SK-N-SH (cell line): ENCODE measurements at regions not wholly inside any gene's neighbourhood (a gene's known extent, or its start where the extent isn't known, plus 50 kb on each side); places are given as distances from the start of the nearest gene placed in this dataset.

Experiments used
- CTCF ChIA-PET: fragments of 300-600, 350-600 bp; formaldehyde crosslinking; extraction: SDS; loops from one replicate; lab custom pipeline; 2021; lab: Yijun Ruan, JAX
- POLR2A ChIA-PET: fragments of 350-600 bp; sonication (Branson Sonifier 250); formaldehyde crosslinking; extraction: SDS; loops from one replicate; lab custom pipeline; 2020; ENCODE audit warnings: antibody characterized with exemption, inconsistent platforms; lab: Yijun Ruan, JAX
- DNase-seq: peaks from one replicate; pipeline ENCODE4 v3.0.0; 2012
- H2AFZ ChIP-seq: fragments of 200-600 bp; sonication (generic); 2 replicates; pipeline ENCODE4 v1.8.1; 2016; ENCODE audit warnings: antibody characterized with exemption, mild to moderate bottlenecking, low read depth
- H3F3A ChIP-seq: fragments of 200-600 bp; sonication (generic); replicated peaks from 2 replicates; pipeline ENCODE3; 2016; ENCODE audit warnings: antibody characterized with exemption, mild to moderate bottlenecking; ENCODE audit not compliant: insufficient read depth
- H3K27ac ChIP-seq, 2 experiments: fragments of 200-500 bp in 1 of 2; fragments of 200-600 bp in 1 of 2; sonication (Bioruptor generic) in 1 of 2; sonication (generic), shearing (Covaris generic) in 1 of 2; 2 replicates each; pipeline versions ENCODE4 v1.5.1 to v1.6.1; 2014 to 2016; ENCODE audit warnings: low read depth in 2 of 2, inconsistent platforms in 1 of 2, low read length in 1 of 2, mild to moderate bottlenecking in 1 of 2, mixed read lengths in 1 of 2
- H3K27me3 ChIP-seq: fragments of 200-600 bp; sonication (generic), shearing (Covaris generic); 2 replicates; pipeline ENCODE4 v1.6.1; 2016; ENCODE audit warnings: mixed run types; ENCODE audit not compliant: insufficient read depth
- H3K36me3 ChIP-seq, 2 experiments: fragments of 200-500 bp in 1 of 2; fragments of 200-600 bp in 1 of 2; sonication (Bioruptor generic) in 1 of 2; sonication (generic) in 1 of 2; replicated peaks in 1 of 2; 2 replicates each; pipeline versions ENCODE3 to v1.5.1; 2014 to 2016; ENCODE audit warnings: low read length in 1 of 2, mild to moderate bottlenecking in 1 of 2; ENCODE audit not compliant: insufficient read depth in 2 of 2, control insufficient read depth in 1 of 2
- H3K4me1 ChIP-seq, 2 experiments: fragments of 200-500 bp in 1 of 2; fragments of 200-600 bp in 1 of 2; sonication (Bioruptor generic) in 1 of 2; sonication (generic), shearing (Covaris generic) in 1 of 2; 2 replicates each; pipeline versions ENCODE4 v1.5.1 to v1.6.1; 2014 to 2016; ENCODE audit warnings: low read depth in 1 of 2, low read length in 1 of 2, mixed run types in 1 of 2; ENCODE audit not compliant: insufficient read depth in 2 of 2, control insufficient read depth in 1 of 2
- H3K4me2 ChIP-seq: fragments of 200-600 bp; sonication (generic), shearing (Covaris generic); 2 replicates; pipeline ENCODE4 v1.6.1; 2017; ENCODE audit warnings: mixed run types
- H3K4me3 ChIP-seq, 2 experiments: fragments of 200-500 bp in 1 of 2; fragments of 200-600 bp in 1 of 2; sonication (Bioruptor generic) in 1 of 2; sonication (generic), shearing (Covaris generic) in 1 of 2; 2 replicates each; pipeline versions ENCODE4 v1.5.1 to v1.8.1; 2014 to 2016; ENCODE audit warnings: low read depth in 2 of 2, inconsistent platforms in 1 of 2, low read length in 1 of 2, mild to moderate bottlenecking in 1 of 2, mixed read lengths in 1 of 2, moderate library complexity in 1 of 2
- H3K79me2 ChIP-seq: fragments of 200-600 bp; sonication (generic); 2 replicates; pipeline ENCODE4 v1.8.1; 2017; ENCODE audit warnings: mild to moderate bottlenecking; ENCODE audit not compliant: insufficient read depth
- H3K9ac ChIP-seq: fragments of 200-600 bp; sonication (generic); 2 replicates; pipeline ENCODE4 v1.6.1; 2017; ENCODE audit warnings: mixed run types
- H3K9me2 ChIP-seq: fragments of 200-600 bp; sonication (generic); 2 replicates; pipeline ENCODE4 v1.6.1; 2017; ENCODE audit warnings: mixed run types
- H3K9me3 ChIP-seq: fragments of 200-600 bp; sonication (generic); 2 replicates; pipeline ENCODE4 v1.6.1; 2017; ENCODE audit warnings: mixed run types, mild to moderate bottlenecking, moderate library complexity
- H4K20me1 ChIP-seq: fragments of 200-600 bp; sonication (generic); 2 replicates; pipeline ENCODE4 v1.6.1; 2017; ENCODE audit warnings: mild to moderate bottlenecking, mixed run types; ENCODE audit not compliant: insufficient read depth
- GATA2 ChIP-seq: sonication (generic); formaldehyde crosslinking; IDR thresholded peaks from 2 replicates; pipeline ENCODE4 v1.5.0; 2020; ENCODE audit warnings: mild to moderate bottlenecking, missing genetic modification reagents
- JUND ChIP-seq: IDR thresholded peaks from 2 replicates; pipeline ENCODE4 v1.4.0; 2012
- MXI1 ChIP-seq: IDR thresholded peaks from 2 replicates; pipeline ENCODE4 v1.6.1; 2012; ENCODE audit warnings: mild to moderate bottlenecking, low read depth, low read length, improper control_type of control experiment
- NRF1 ChIP-seq: IDR thresholded peaks from 2 replicates; pipeline ENCODE4 v1.6.1; 2012; ENCODE audit warnings: low read depth, mild to moderate bottlenecking, low read length
- POLR2AphosphoS5 ChIP-seq: IDR thresholded peaks from 2 replicates; pipeline ENCODE4 v1.6.1; 2012; ENCODE audit warnings: low read depth, low read length
- RAD21 ChIP-seq: IDR thresholded peaks from 2 replicates; pipeline ENCODE4 v1.6.1; 2012; ENCODE audit warnings: mild to moderate bottlenecking, low read length
- RCOR1 ChIP-seq: fragments of 150-350 bp; IDR thresholded peaks from 2 replicates; pipeline ENCODE4 v1.6.1; 2017; ENCODE audit warnings: antibody characterized with exemption, low read length
- SIN3A ChIP-seq: IDR thresholded peaks from 2 replicates; pipeline ENCODE4 v1.6.1; 2012; ENCODE audit warnings: low read depth, mild to moderate bottlenecking, low read length, moderate library complexity, borderline replicate concordance
- TAF1 ChIP-seq: IDR thresholded peaks from 2 replicates; pipeline ENCODE4 v1.6.1; 2012; ENCODE audit warnings: low read depth, mild to moderate bottlenecking, low read length, moderate library complexity, borderline replicate concordance
- YY1 ChIP-seq: IDR thresholded peaks from 2 replicates; pipeline ENCODE4 v1.4.0; 2012; ENCODE audit warnings: low read depth, mild to moderate bottlenecking
- WGBS: methylation state at CpG from one replicate; pipeline ENCODE4 v1.1.6; 2017; ENCODE audit warnings: low lambda C conversion rate; 5-methylcytosine and 5-hydroxymethylcytosine counted together
- TF ChIP-seq, protein P1 (sequence below): IDR thresholded peaks from 2 replicates; pipeline ENCODE4 v1.4.0; 2012; ENCODE audit warnings: low read depth, borderline replicate concordance

DNA sequence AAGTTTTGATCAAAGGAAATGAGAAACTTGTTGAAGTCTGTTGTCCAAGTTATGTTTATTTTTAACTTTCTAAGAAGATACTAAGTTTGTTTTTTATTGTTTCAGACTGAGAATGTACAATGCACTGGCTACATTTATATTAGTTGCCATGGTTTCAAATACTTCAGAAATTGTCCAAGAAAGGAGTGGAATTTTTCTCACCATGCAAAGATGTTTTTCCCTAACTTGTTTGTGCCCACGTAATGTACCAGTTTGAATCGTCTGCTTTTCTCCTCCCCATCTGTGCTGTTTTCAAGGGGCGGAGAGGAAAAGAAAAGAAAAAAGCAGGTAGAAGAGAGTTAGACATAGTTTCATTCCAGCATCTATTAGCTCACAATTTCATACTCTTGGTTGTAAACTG lies 407.0 kb downstream of the KCTD16 start:
- Histone ChIP-seq H2AFZ (no peak overlapping the region), H3K27ac (no peak overlapping the region), H3K9me3 (no peaks in the 10 kb centered on the region), H3K36me3 (no peaks in the 10 kb centered on the region), H3K4me3 (no peak overlapping the region), H3K4me1 (no peaks in the 10 kb centered on the region), H3K9me2 (no peaks in the 10 kb centered on the region), H3K79me2 (no peaks in the 10 kb centered on the region), H3K4me2 (no peak overlapping the region), H3F3A (no peaks in the 10 kb centered on the region), H3K9ac (no peak overlapping the region), H4K20me1 (no peaks in the 10 kb centered on the region), H3K27me3 (no peaks in the 10 kb centered on the region)
- TF ChIP-seq YY1 (no peak), SIN3A (no peak), RCOR1 (no peak), TAF1 (no peak), NRF1 (no peak), RAD21 (no peak), JUND (no peak), MXI1 (no peak)
- TF ChIP-seq, protein P1, sequence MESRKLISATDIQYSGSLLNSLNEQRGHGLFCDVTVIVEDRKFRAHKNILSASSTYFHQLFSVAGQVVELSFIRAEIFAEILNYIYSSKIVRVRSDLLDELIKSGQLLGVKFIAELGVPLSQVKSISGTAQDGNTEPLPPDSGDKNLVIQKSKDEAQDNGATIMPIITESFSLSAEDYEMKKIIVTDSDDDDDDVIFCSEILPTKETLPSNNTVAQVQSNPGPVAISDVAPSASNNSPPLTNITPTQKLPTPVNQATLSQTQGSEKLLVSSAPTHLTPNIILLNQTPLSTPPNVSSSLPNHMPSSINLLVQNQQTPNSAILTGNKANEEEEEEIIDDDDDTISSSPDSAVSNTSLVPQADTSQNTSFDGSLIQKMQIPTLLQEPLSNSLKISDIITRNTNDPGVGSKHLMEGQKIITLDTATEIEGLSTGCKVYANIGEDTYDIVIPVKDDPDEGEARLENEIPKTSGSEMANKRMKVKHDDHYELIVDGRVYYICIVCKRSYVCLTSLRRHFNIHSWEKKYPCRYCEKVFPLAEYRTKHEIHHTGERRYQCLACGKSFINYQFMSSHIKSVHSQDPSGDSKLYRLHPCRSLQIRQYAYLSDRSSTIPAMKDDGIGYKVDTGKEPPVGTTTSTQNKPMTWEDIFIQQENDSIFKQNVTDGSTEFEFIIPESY: no peak
- 18% methylated on average over 3 of the region's 3 CpGs for WGBS
- POLR2A ChIA-PET: no interaction called here
- CTCF ChIA-PET: no interaction called here
- DNase-seq: no peak

DNA sequence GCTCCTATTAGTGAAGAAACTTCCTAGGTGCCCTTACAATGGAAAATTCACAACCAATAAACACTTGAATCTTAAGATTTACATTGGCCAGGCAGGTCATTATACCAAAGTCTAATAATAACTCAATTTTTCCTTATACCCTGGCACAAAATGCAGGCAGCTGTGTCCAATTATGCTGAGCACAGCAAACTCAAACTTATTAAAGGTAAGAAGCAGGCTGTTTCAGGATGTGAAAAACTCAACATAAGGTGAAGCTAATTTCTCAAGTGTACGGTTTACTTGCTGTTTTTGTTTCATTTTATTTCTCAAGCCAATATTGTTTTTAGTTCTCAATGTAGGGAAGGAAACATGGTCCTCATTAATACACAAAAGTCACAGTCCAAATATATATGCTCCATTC lies 405.1 kb downstream of the KCTD16 start:
- no peak overlapping the region for H3K4me3 ChIP-seq
- no peak for DNase-seq
- TF ChIP-seq RCOR1: no peak
- no peak for TF ChIP-seq RAD21
- no peak for TF ChIP-seq GATA2 (CRISPR knock-in tag)
- no peak for TF ChIP-seq POLR2AphosphoS5
- no peak for TF ChIP-seq MXI1
- no peak for TF ChIP-seq NRF1
- TF ChIP-seq, protein P1: no peak
- no peak for TF ChIP-seq JUND
- H3K4me1 ChIP-seq: no peaks in the 10 kb centered on the region
- H3K79me2 ChIP-seq: no peaks in the 10 kb centered on the region
- H3K9me2 ChIP-seq: no peaks in the 10 kb centered on the region
- no peaks in the 10 kb centered on the region for H3K36me3 ChIP-seq
- H3K27ac ChIP-seq: no peak overlapping the region
- no peaks in the 10 kb centered on the region for H3K9me3 ChIP-seq
- CTCF ChIA-PET: no interaction called here
- POLR2A ChIA-PET: no interaction called here
- WGBS: 70% methylated on average over 1 of the region's 1 CpG
- no peak overlapping the region for H3K4me2 ChIP-seq
- H3K27me3 ChIP-seq: no peaks in the 10 kb centered on the region
- no peak overlapping the region for H3K9ac ChIP-seq
- H2AFZ ChIP-seq: no peak overlapping the region
- H4K20me1 ChIP-seq: no peaks in the 10 kb centered on the region
- H3F3A ChIP-seq: no peaks in the 10 kb centered on the region
